AG10803 (cell line): ENCODE measurements at regions not wholly inside any gene's neighbourhood (a gene's known extent, or its start where the extent isn't known, plus 50 kb on each side); places are given as distances from the start of the nearest gene placed in this dataset.

Experiments used
- DNase-seq: peaks from one replicate; pipeline ENCODE4 v3.0.0; 2010; ENCODE audit warnings: low read depth
- H3K4me3 ChIP-seq: 2 replicates; pipeline ENCODE4 v1.5.1; 2011; ENCODE audit warnings: mild to moderate bottlenecking, low read length, control low read depth
- TF ChIP-seq, protein P1 (sequence below): conservative IDR thresholded peaks from 2 replicates; pipeline ENCODE4 v1.5.1; 2011; ENCODE audit warnings: mild to moderate bottlenecking, low read length, control low read depth, inconsistent platforms

DNA sequence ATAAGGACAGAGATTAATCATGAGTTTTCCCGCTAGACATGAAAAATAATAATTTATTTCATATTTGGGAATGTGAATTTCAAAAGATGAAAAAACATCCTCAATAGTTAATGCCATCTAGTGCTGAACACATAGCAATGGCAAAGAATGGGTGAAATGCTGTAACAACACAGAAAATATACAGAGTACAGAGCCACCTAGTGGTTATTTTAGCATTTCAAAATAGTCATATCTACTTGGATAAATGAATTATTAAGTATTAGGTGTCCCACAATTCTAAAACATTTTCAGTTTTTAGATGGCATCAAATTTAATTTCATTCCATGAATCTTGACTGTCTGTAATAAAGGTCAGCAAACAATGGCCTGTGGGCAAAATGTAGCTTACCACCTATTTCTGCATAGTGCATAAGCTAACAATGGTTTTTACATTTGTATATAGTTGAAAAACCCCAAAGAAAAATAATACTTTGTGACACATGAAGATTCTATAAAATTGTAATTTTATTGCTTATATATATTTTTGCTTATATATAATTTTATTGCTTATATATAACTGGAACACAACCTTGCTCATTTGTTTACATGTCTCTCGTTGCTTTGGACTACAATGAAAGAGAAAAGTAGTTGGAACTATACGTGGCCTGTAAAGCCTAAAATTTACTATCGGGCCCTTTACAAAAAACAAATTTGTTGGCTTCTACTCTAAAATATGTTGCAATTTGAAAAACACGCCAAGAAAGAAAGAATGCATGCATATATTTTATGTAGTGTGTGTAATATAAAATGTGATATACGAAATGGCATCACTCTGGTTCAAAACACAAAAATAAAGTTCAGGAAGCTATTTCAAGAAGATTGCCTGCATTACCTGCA is 99.1 kb upstream of the FAM47C start:
- TF ChIP-seq, protein P1, sequence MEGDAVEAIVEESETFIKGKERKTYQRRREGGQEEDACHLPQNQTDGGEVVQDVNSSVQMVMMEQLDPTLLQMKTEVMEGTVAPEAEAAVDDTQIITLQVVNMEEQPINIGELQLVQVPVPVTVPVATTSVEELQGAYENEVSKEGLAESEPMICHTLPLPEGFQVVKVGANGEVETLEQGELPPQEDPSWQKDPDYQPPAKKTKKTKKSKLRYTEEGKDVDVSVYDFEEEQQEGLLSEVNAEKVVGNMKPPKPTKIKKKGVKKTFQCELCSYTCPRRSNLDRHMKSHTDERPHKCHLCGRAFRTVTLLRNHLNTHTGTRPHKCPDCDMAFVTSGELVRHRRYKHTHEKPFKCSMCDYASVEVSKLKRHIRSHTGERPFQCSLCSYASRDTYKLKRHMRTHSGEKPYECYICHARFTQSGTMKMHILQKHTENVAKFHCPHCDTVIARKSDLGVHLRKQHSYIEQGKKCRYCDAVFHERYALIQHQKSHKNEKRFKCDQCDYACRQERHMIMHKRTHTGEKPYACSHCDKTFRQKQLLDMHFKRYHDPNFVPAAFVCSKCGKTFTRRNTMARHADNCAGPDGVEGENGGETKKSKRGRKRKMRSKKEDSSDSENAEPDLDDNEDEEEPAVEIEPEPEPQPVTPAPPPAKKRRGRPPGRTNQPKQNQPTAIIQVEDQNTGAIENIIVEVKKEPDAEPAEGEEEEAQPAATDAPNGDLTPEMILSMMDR = peak; percentile 48
- no peak overlapping the region for H3K4me3 ChIP-seq
- DNase-seq = peak; percentile 22

DNA sequence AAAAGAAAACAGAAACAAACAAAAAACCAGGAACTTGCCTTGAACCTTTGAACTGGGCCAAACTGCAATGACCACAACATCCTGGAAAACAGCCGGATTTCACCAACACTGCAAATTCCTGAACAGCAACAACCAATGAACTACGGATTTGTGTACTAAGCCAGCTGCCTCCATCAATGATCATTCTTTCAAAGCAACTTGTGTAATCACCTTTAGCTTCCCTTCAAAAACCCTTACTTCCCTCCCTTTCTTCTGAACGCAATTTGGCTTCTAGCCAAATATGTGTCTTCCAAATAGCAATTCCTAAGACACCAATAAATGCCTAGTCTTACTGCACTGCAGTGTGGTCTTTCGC is 98.5 kb upstream of the FAM47C start:
- no peak overlapping the region for H3K4me3 ChIP-seq
- DNase-seq = peak; percentile 0
- TF ChIP-seq, protein P1 = no peak

DNA sequence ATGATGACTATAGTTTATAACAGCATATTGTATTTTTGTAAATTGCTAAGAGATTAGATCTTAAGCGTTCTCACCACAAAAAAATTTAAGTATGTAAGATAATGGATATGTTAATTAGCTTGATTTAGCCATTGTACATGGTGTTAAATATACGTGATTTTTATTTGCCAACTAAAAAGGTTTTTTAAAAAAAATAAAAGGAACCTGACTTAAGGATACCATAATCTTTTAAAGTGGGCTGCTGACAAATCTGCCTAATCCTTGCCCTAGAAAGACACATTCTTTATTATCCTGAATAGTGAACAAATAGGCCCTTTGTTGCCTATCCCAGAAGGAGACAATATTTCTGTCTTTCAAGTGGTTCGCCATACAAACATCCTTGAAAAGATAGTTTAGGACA is 94.6 kb upstream of the FAM47C start:
- H3K4me3 ChIP-seq = no peak overlapping the region
- TF ChIP-seq, protein P1 = no peak
- no peak for DNase-seq

DNA sequence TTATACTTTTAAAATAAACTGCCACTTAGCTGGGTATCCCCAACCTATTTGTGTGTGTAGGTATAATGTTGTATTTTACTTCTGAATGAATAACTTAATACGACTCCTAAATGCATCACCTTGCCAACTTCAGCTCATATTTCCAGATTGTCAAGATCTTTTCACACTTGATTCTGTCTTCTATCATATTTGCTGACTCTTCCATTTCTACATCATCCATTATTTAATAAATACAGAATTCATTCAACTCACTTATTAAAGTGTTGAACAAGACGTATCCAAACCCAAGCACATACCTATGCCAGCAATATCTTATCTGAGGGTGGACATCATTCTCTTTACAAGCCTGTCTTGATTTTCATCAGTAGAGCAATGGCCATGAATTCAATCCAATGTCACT is 91.2 kb upstream of the FAM47C start:
- TF ChIP-seq, protein P1 = no peak
- H3K4me3 ChIP-seq = no peak overlapping the region
- DNase-seq = no peak

DNA sequence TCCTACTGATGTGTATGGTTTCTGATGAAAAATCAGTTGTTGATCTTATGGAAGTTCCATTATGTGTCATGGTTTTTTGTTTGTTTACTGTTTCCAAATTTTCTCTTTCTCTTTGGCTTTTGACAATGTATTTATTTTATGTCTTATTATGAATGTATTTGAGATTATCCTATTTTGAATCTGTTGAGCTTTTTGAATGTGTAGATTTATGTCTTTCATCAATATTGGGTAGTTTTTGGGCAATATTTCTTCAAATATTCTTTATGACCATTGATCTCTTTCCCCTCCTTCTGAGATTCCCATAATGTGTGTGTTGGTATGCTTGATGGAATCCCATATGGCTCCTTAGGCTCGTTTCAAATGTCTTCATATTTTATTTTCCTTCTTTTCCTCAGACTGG is 80.5 kb upstream of the FAM47C start:
- DNase-seq = no peak
- TF ChIP-seq, protein P1 = no peak
- H3K4me3 ChIP-seq = no peak overlapping the region

DNA sequence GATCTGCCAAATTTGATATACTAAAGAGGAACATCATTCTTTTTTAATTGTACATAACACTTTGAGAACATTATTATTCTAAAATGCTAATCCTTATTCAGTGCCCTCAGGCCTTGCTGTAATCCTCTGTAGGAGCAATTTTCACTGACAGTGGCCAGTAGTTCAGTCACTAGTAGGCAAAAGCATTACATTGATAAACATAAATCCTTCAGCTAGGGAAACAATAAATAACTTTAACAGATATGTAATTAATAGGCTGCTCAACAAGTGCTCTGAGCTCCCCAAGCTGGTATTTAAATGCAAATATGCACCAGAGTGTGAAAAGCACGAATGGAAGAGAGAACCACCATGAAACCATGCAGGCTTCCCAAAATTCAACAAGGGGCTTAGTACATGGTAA is 77.7 kb upstream of the FAM47C start:
- TF ChIP-seq, protein P1 = no peak

DNA sequence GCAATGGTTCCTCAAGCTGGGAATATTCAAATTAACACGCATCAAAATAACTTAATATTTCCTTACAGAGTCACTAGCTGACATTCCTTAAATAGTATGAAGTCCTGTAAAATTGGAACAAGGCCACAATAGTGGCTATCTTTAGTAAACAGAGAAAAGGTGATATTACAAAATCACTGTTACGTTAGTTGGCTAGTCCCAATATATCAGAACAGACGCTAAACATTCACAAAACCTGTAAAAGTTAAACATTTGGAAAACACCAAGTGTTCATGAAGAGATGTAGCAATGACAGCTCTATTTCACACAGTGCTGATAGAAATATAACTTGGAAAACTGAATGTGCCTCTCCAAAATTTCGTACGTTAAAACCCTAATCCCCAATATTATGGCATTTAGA is 61.0 kb upstream of the FAM47C start:
- TF ChIP-seq, protein P1 = no peak
- H3K4me3 ChIP-seq = no peak overlapping the region
- DNase-seq = no peak

More for the DNA sequence above, 77.7 kb upstream of the FAM47C start:
- no peak for DNase-seq
- no peak overlapping the region for H3K4me3 ChIP-seq
